GM12874 (cell line): ENCODE measurements at regions not wholly inside any gene's neighbourhood (a gene's known extent, or its start where the extent isn't known, plus 50 kb on each side); places are given as distances from the start of the nearest gene placed in this dataset.

Source experiments
- TF ChIP-seq, protein P1 (sequence below): IDR thresholded peaks from 2 replicates; pipeline ENCODE4 v1.5.1; 2011; ENCODE audit warnings: low read depth, mild to moderate bottlenecking, control low read depth, low read length, moderate library complexity; ENCODE audit not compliant: insufficient read depth

DNA sequence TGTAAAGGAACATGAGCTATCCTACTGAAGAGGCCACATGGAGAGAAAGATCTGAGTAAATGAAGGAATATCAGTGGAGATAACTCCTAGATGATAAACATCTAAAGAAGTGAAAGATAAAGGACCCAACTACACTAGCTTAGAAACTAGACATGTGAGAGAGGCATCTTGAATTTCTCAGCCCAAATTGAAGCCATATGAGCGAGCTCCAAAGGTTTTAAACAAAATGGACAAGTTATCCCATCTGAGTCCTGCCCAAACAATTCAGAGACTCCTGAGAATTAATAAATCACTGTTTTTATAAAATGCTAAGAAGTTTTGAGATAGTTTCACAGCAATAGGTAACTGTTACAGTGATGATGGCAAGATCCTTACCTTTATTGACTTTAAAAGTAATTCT, 438.9 kb downstream of the NAV3 start:
- TF ChIP-seq, protein P1, sequence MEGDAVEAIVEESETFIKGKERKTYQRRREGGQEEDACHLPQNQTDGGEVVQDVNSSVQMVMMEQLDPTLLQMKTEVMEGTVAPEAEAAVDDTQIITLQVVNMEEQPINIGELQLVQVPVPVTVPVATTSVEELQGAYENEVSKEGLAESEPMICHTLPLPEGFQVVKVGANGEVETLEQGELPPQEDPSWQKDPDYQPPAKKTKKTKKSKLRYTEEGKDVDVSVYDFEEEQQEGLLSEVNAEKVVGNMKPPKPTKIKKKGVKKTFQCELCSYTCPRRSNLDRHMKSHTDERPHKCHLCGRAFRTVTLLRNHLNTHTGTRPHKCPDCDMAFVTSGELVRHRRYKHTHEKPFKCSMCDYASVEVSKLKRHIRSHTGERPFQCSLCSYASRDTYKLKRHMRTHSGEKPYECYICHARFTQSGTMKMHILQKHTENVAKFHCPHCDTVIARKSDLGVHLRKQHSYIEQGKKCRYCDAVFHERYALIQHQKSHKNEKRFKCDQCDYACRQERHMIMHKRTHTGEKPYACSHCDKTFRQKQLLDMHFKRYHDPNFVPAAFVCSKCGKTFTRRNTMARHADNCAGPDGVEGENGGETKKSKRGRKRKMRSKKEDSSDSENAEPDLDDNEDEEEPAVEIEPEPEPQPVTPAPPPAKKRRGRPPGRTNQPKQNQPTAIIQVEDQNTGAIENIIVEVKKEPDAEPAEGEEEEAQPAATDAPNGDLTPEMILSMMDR = no peak

DNA sequence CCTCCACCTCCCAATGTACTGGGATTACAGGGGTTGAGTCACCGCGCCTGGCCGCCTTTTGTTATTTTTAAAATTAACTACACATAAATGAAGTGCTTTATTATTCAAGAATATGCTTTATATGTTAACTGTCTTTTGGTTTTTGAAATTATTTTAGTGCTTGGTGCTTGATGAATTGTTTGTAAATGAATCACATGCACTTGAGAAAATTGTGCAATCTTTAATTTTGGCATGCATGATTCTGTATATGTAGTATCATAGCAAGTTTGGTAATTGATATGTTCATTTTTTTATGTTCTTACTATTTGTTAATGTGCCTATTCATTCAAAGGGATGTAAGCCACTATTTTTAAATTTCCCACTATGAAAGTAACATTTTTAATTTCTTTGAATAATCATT, 440.9 kb downstream of the NAV3 start:
- TF ChIP-seq, protein P1 = no peak

DNA sequence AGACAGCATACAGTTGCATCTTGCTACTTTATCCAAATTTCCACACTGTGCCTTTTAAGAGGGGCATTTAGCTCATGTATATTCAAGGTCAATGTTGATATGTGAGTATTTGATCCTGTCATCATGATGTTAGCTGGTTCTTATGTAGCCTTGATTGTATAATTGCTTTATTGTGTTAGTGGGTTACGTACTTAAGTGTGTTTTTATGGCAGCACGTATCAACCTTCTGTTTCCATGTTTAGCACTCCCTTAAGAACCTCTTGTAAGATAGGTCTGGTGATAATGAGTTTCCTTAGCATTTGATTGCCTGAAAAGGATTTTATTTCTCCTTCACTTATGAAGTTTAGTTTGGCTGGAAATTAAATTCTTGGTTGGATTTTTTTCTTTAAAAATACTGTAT, 445.2 kb downstream of the NAV3 start:
- TF ChIP-seq, protein P1 = no peak

DNA sequence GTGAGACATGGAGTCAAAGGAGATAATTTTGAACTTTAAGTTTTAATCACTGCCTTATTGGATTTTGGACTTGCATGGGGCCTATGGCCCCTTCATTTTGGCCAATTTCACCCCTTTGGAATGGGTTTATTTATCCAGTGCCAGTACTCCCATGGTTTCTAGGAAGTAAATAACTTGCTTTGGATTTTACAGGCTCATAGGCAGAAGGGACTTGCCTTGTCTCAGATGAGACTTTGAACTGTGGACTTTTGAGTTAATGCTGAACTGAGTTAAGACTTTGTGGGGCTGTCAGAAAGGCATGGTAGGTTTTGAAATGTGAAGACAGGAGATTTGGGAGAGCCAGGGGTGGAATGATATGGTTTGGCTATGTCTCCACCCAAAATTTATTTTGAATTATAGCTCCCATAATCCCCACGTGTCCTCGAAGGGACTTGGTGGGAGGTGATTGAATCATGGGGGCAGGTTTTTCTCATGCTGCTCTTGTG, 448.1 kb downstream of the NAV3 start:
- TF ChIP-seq, protein P1 = no peak

DNA sequence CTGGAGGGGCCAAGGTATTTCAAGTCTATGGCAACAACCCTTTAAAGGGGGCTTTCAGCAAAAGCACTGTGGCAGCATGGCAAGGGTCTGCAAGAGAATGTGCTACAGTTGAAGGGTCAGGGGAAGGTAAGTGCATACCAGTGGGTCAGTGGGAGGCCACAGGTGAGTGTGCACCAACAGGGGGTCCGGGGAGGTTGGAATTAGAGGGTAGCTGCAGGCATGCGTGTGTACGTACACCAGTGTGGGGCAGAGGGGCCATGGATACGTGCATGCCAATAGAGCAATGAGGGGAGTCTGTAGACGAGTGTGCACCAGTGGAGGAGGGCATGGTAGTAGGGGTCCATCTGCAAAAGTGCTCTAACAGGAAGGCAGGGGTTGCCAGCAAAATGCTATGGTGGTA, 448.9 kb downstream of the NAV3 start:
- TF ChIP-seq, protein P1 = no peak

DNA sequence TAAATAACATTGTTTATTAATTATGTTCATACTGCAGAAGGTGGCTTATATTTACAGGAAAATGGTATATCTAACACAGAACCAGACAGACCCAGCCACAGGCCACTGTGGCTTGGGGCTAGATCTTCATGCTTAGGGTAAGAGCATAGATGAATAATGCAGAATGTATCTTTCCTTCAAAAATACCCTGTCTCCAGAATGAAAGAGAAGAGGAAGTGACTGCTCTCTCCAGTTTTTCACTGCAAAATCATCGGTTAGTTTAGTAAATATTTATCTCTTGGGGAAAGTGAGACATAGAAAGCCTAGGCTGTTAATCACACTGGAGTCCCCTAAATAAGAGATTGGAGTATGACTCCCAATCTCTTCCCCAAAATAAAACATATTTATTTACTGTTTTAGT, 453.7 kb downstream of the NAV3 start:
- TF ChIP-seq, protein P1 = no peak

DNA sequence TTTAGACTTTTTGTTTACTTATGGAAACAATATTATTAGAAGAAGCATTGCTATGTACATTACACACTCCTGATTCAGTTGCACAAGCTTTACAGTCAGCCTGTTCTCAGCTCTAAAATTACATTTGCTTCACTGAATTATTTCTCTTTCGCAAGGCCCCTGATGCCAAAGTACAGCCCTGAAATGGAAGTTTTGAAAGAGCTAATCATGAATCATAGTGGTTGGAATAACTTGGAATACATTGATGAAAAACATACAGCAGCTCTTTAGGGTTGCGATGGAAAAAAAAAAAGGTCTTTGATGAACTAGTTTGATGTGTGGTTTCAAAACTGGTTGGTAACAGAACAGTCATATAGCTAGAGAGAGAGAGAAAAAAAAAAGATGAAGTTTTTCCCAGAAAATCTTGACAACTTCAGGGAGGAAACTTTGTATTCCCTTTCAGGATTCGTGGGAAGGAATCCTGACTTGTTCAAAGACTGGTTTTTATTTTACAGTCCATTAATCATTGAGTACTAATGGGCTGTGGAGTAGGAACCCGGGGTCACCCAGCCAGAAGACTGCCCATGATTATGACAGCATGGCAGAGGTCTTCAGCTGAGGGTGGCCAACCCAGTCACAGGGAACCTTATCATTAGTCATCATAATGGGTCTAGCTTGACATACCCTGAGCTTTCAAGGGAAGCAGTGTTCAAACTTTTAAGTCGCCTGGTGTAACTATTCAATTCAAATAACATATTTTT, 460.1 kb downstream of the NAV3 start:
- TF ChIP-seq, protein P1 = no peak
